ENCODE measurements at regions not wholly inside any gene's neighbourhood (a gene's known extent, or its start where the extent isn't known, plus 50 kb on each side); places are given as distances from the start of the nearest gene placed in this dataset.

DNA sequence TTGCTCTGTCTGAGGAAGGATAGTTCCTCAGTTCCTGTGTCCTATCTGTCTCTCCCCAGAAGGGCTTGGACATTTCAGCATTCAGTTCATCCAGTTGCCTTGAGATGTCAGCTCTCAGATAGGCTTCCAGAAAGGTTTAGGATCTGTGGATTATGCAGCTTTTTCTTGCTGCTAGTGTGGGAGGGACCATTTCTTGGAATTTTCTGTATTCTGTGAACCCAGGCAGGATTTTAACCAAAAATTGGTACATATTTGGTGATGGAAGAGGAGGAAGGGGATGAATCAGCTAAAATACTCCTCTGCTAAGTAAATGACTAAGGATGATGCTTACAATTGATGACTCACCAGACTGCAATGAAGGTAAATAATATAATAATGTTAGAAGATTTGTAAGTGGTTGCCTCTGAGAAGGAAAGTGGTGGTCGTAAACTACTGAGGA, 58.6 kb upstream of the DOCK10 start:
- no peak overlapping the region for H3K4me3 ChIP-seq (ENCODE audit: insufficient read length, low read depth)
- no peak for DNase-seq (ENCODE audit: low read depth, low spot score)
- H3K9ac ChIP-seq (ENCODE audit: insufficient read length, low read depth), result no peak overlapping the region
- H3K9me3 ChIP-seq (ENCODE audit: insufficient read depth, low read length), result no peaks in the 10 kb centered on the region
- H3K27me3 ChIP-seq (ENCODE audit: insufficient read depth, insufficient read length), result no peaks in the 10 kb centered on the region
- TF ChIP-seq YY1 (IDR thresholded peaks at IDR 0.05; ENCODE audit: insufficient read depth, insufficient read length) (no peak), ZNF274 (IDR thresholded peaks at IDR 0.05; ENCODE audit: low read depth, low read length) (no peak), SUZ12 (IDR thresholded peaks at IDR 0.05; ENCODE audit: extremely low read depth, insufficient read depth, insufficient read length) (no peak)
- no peaks in the 10 kb centered on the region for H3K36me3 ChIP-seq (ENCODE audit: insufficient read depth, insufficient read length, low read length)
- H3K4me1 ChIP-seq (ENCODE audit: insufficient read depth, insufficient read length), result no peaks in the 10 kb centered on the region

DNA sequence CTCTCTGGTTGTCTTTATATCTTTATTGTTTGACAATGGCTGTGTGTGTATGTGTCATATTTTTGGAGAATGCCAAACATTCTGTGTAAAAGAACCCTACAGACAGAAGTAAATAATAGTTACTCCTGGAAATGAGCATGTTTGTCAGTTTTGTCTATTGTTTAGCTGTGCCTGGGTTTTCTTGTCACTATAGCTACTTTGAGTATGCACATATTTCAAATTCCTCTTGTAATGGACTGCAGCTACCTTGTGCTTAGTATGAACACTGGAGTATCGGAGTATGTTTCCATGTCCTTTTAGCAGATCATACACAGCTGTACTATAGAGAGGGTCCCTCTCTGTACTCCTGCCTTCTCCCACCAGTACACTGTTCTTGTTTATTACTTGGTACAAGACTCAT, 58.0 kb upstream of the DOCK10 start:
- no peaks in the 10 kb centered on the region for H3K4me1 ChIP-seq (ENCODE audit: insufficient read depth, insufficient read length)
- H3K9me3 ChIP-seq (ENCODE audit: insufficient read depth, low read length), result no peaks in the 10 kb centered on the region
- no peak overlapping the region for H3K4me3 ChIP-seq (ENCODE audit: insufficient read length, low read depth)
- no peaks in the 10 kb centered on the region for H3K36me3 ChIP-seq (ENCODE audit: insufficient read depth, insufficient read length, low read length)
- no peaks in the 10 kb centered on the region for H3K27me3 ChIP-seq (ENCODE audit: insufficient read depth, insufficient read length)
- TF ChIP-seq ZNF274 (IDR thresholded peaks at IDR 0.05; ENCODE audit: low read depth, low read length) (no peak), SUZ12 (IDR thresholded peaks at IDR 0.05; ENCODE audit: extremely low read depth, insufficient read depth, insufficient read length) (no peak), YY1 (IDR thresholded peaks at IDR 0.05; ENCODE audit: insufficient read depth, insufficient read length) (no peak)
- no peak overlapping the region for H3K9ac ChIP-seq (ENCODE audit: insufficient read length, low read depth)
- no peak for DNase-seq (ENCODE audit: low read depth, low spot score)

DNA sequence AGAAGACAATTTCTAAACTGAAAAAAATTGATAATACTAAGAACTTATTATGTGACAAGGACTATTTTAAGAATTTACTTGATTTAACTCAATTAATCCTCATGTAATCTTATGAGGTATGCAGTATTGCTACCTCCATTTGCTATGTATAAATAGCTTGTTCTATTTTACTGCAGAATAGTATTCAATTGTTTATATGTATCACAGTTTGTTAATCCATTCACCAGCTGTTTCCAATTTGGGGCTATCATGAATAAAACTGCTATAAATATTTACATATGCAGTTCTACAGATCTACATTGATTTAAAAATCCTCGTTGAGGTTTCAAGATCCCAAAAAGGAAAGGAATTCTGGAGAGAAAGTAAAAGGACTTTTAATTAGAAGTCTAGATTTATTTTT, 54.8 kb upstream of the DOCK10 start:
- H3K9me3 ChIP-seq (ENCODE audit: insufficient read depth, low read length), result no peaks in the 10 kb centered on the region
- no peaks in the 10 kb centered on the region for H3K27me3 ChIP-seq (ENCODE audit: insufficient read depth, insufficient read length)
- H3K9ac ChIP-seq (ENCODE audit: insufficient read length, low read depth), result no peak overlapping the region
- no peaks in the 10 kb centered on the region for H3K4me1 ChIP-seq (ENCODE audit: insufficient read depth, insufficient read length)
- H3K36me3 ChIP-seq (ENCODE audit: insufficient read depth, insufficient read length, low read length), result no peaks in the 10 kb centered on the region
- no peak for TF ChIP-seq ZNF274 (IDR thresholded peaks at IDR 0.05; ENCODE audit: low read depth, low read length)
- TF ChIP-seq SUZ12 (IDR thresholded peaks at IDR 0.05; ENCODE audit: extremely low read depth, insufficient read depth, insufficient read length), result no peak
- no peak for TF ChIP-seq YY1 (IDR thresholded peaks at IDR 0.05; ENCODE audit: insufficient read depth, insufficient read length)
- H3K4me3 ChIP-seq (ENCODE audit: insufficient read length, low read depth), result no peak overlapping the region
- no peak for DNase-seq (ENCODE audit: low read depth, low spot score)
